WTC11 (cell line): ENCODE measurements at regions not wholly inside any gene's neighbourhood (a gene's known extent, or its start where the extent isn't known, plus 50 kb on each side); places are given as distances from the start of the nearest gene placed in this dataset.

ENCODE experiments used
- ATAC-seq: fragments of 200-7000 bp; cut with Tn5 transposase; 2 replicates; pipeline ENCODE4 v1.10.0; 2021; ENCODE audit warnings: mild to moderate bottlenecking, moderate library complexity
- CTCF ChIA-PET: fragments of 300-600 bp; sonication (Branson Sonifier 250); formaldehyde crosslinking; loops from one replicate; lab custom pipeline; 2021; ENCODE audit warnings: antibody characterized with exemption; lab: Charles Lee
- POLR2A ChIA-PET: fragments of 350-600 bp; sonication (Branson Sonifier 250); formaldehyde crosslinking; loops from one replicate; lab custom pipeline; 2021; ENCODE audit warnings: antibody characterized with exemption; lab: Charles Lee
- DNase-seq: peaks from one replicate; pipeline ENCODE4 v3.0.0; 2021; ENCODE audit warnings: low spot score
- H3K27ac Mint-ChIP-seq: 2 replicates; pipeline ENCODE4 v1.8.0; 2021; ENCODE audit warnings: mixed read lengths
- H3K27me3 Mint-ChIP-seq: 2 replicates; pipeline ENCODE4 v1.8.0; 2021; ENCODE audit warnings: low read depth, mild to moderate bottlenecking, moderate library complexity, mixed read lengths
- H3K36me3 Mint-ChIP-seq: 2 replicates; pipeline ENCODE4 v1.8.0; 2021; ENCODE audit warnings: mixed read lengths
- H3K4me1 Mint-ChIP-seq: 2 replicates; pipeline ENCODE4 v1.8.0; 2022; ENCODE audit warnings: mixed read lengths
- H3K4me3 Mint-ChIP-seq: 2 replicates; pipeline ENCODE4 v1.8.0; 2021; ENCODE audit warnings: mild to moderate bottlenecking, moderate library complexity, mixed read lengths
- H3K9me3 Mint-ChIP-seq: 2 replicates; pipeline ENCODE4 v1.8.0; 2021; ENCODE audit warnings: mixed read lengths
- E2F1 ChIP-seq: sonication (generic); formaldehyde crosslinking; IDR thresholded peaks from 2 replicates; pipeline ENCODE4 v1.8.0; 2022; ENCODE audit warnings: mild to moderate bottlenecking, missing genetic modification reagents
- ERG ChIP-seq: fragments of 250-450 bp; sonication (Bioruptor Pico); IDR thresholded peaks from 2 replicates; pipeline ENCODE4 v1.8.0; 2021; ENCODE audit warnings: mild to moderate bottlenecking
- FOXK1 ChIP-seq: sonication (generic); formaldehyde crosslinking; IDR thresholded peaks from 2 replicates; pipeline ENCODE4 v1.8.0; 2022; ENCODE audit warnings: mild to moderate bottlenecking, moderate library complexity, missing genetic modification reagents
- IRF1 ChIP-seq: sonication (generic); formaldehyde crosslinking; IDR thresholded peaks from 2 replicates; pipeline ENCODE4 v1.8.0; 2023; ENCODE audit warnings: missing genetic modification reagents
- MAX ChIP-seq: sonication (generic); formaldehyde crosslinking; IDR thresholded peaks from 2 replicates; pipeline ENCODE4 v1.8.0; 2022; ENCODE audit warnings: mild to moderate bottlenecking, missing genetic modification reagents
- NR2C2 ChIP-seq: sonication (generic); formaldehyde crosslinking; IDR thresholded peaks from 2 replicates; pipeline ENCODE4 v1.8.0; 2022; ENCODE audit warnings: mild to moderate bottlenecking, missing genetic modification reagents
- NR3C1 ChIP-seq: sonication (generic); formaldehyde crosslinking; conservative IDR thresholded peaks from 2 replicates; pipeline ENCODE4 v1.8.1; 2023; ENCODE audit warnings: low read depth, mild to moderate bottlenecking, missing genetic modification reagents
- OVOL2 ChIP-seq: fragments of 250-450 bp; sonication (Bioruptor Pico); IDR thresholded peaks from 2 replicates; pipeline ENCODE4 v1.9.0; 2021; ENCODE audit warnings: mild to moderate bottlenecking, borderline replicate concordance
- PRDM15 ChIP-seq: sonication (generic); formaldehyde crosslinking; IDR thresholded peaks from 2 replicates; pipeline ENCODE4 v1.8.0; 2022; ENCODE audit warnings: missing genetic modification reagents
- PREB ChIP-seq: sonication (generic); formaldehyde crosslinking; IDR thresholded peaks from 2 replicates; pipeline ENCODE4 v1.8.1; 2022; ENCODE audit warnings: mild to moderate bottlenecking, missing genetic modification reagents, moderate library complexity, borderline replicate concordance
- USF1 ChIP-seq: sonication (generic); formaldehyde crosslinking; IDR thresholded peaks from 2 replicates; pipeline ENCODE4 v1.8.0; 2022; ENCODE audit warnings: mild to moderate bottlenecking, missing genetic modification reagents
- USF2 ChIP-seq: sonication (generic); formaldehyde crosslinking; IDR thresholded peaks from 2 replicates; pipeline ENCODE4 v1.8.1; 2023; ENCODE audit warnings: mild to moderate bottlenecking, missing genetic modification reagents, moderate library complexity
- ZMAT4 ChIP-seq: fragments of 250-450 bp; sonication (Bioruptor Pico); IDR thresholded peaks from 2 replicates; pipeline ENCODE4 v1.9.0; 2021; ENCODE audit warnings: mild to moderate bottlenecking
- ZNF232 ChIP-seq: sonication (generic); formaldehyde crosslinking; IDR thresholded peaks from 2 replicates; pipeline ENCODE4 v1.8.0; 2022; ENCODE audit warnings: mild to moderate bottlenecking, missing genetic modification reagents
- ZNF281 ChIP-seq: sonication (generic); formaldehyde crosslinking; IDR thresholded peaks from 2 replicates; pipeline ENCODE4 v1.8.0; 2023; ENCODE audit warnings: mild to moderate bottlenecking, missing genetic modification reagents

GRCh38 chr3:105974381-105974780 lies 105.6 kb upstream of the CBLB start:
- no peak for ATAC-seq
- no peaks in the 10 kb centered on the region; the same call in 1 of the 2 replicates for H3K27me3 Mint-ChIP-seq
- peaks cover 28% of the 10 kb centered on the region for H3K9me3 Mint-ChIP-seq
- TF ChIP-seq ZNF281 (CRISPR knock-in tag) (no peak), PRDM15 (CRISPR knock-in tag) (no peak), NR3C1 (CRISPR knock-in tag) (no peak)
- no peak overlapping the region for H3K4me3 Mint-ChIP-seq
- no peaks in the 10 kb centered on the region for H3K4me1 Mint-ChIP-seq
- peaks cover 18% of the 10 kb centered on the region for H3K36me3 Mint-ChIP-seq
- CTCF ChIA-PET, result no interaction called here
- no peak overlapping the region for H3K27ac Mint-ChIP-seq
- POLR2A ChIA-PET, result no interaction called here
- no peak for DNase-seq

GRCh38 chr3:105976196-105976595 lies 107.4 kb upstream of the CBLB start:
- POLR2A ChIA-PET, result interaction anchor here (1.2 kb wide), 1 partner anchor 11 kb away, joined by 3 read pairs; no protein-coding TSS in a partner anchor
- peaks cover 13% of the 10 kb centered on the region for H3K36me3 Mint-ChIP-seq

GRCh38 chr3:105979961-105980360 lies 111.1 kb upstream of the CBLB start:
- ChIA-PET CTCF (no interaction called here), POLR2A (no interaction called here)
- DNase-seq, result no peak
- no peak for ATAC-seq
- Mint-ChIP-seq H3K9me3 (peaks cover 24% of the 10 kb centered on the region), H3K27me3 (no peaks in the 10 kb centered on the region), H3K27ac (no peak overlapping the region), H3K4me1 (no peaks in the 10 kb centered on the region), H3K4me3 (no peak overlapping the region), H3K36me3 (peaks cover 10% of the 10 kb centered on the region)
- TF ChIP-seq MAX (CRISPR knock-in tag) (no peak), NR2C2 (no peak), ERG (no peak), OVOL2 (CRISPR knock-in tag) (no peak), E2F1 (CRISPR knock-in tag) (no peak), ZMAT4 (CRISPR knock-in tag) (no peak), IRF1 (CRISPR knock-in tag) (no peak)

More at GRCh38 chr3:105976196-105976595, 107.4 kb upstream of the CBLB start:
- Mint-ChIP-seq H3K27ac (no peak overlapping the region), H3K9me3 (peaks cover 14% of the 10 kb centered on the region), H3K27me3 (no peaks in the 10 kb centered on the region; the same call in 1 of the 2 replicates), H3K4me3 (no peak overlapping the region), H3K4me1 (no peaks in the 10 kb centered on the region)
- TF ChIP-seq USF1 (CRISPR knock-in tag), result no peak
- TF ChIP-seq FOXK1 (CRISPR knock-in tag), result no peak
- TF ChIP-seq NR3C1 (CRISPR knock-in tag), result no peak
- TF ChIP-seq PREB (CRISPR knock-in tag), result no peak
- no peak for TF ChIP-seq USF2 (CRISPR knock-in tag)
- no peak for TF ChIP-seq ZNF232 (CRISPR knock-in tag)
- DNase-seq (no peak), ATAC-seq (no peak)
- CTCF ChIA-PET, result no interaction called here
